ENCODE measurements at regions not wholly inside any gene's neighbourhood (a gene's known extent, or its start where the extent isn't known, plus 50 kb on each side); places are given as distances from the start of the nearest gene placed in this dataset.

- TF ChIP-seq EP300 (IDR thresholded peaks at IDR 0.05; ENCODE audit: low read depth) (no peak), CTCF (IDR thresholded peaks at IDR 0.05) (no peak), POLR2A (IDR thresholded peaks at IDR 0.05) (no peak), POLR2AphosphoS5 (IDR thresholded peaks at IDR 0.05) (no peak)
- H3K27ac ChIP-seq, result no peak overlapping the region
- WGBS, 2 donors (ENCODE audit: low coverage in 1 of 2), result 83 to 86% methylated on average over 1 of the region's 1 CpG
- no peaks in the 10 kb centered on the region for H3K4me1 ChIP-seq
- no peaks in the 10 kb centered on the region for H3K9me3 ChIP-seq
- in situ Hi-C loops (cut with MboI; ENCODE audit: low pct_ligation_motif_present in 1 of 4, low pct_unique_long_range_greater_than_20kb in 1 of 4, low sequenced_read_pairs in 3 of 4), result no loop called here
- no peak for DNase-seq
- H3K36me3 ChIP-seq, result no peaks in the 10 kb centered on the region
- H3K4me3 ChIP-seq, result no peak overlapping the region
- intact Hi-C loops (cut with DNase I; ENCODE audit: low total_unique reads), result no loop called here
- no peaks in the 10 kb centered on the region for H3K27me3 ChIP-seq
Observed at GRCh38 chr12:87140262-87140661, 884.1 kb upstream of the MGAT4C start.

- in situ Hi-C loops (cut with MboI; ENCODE audit: low pct_ligation_motif_present in 1 of 4, low pct_unique_long_range_greater_than_20kb in 1 of 4, low sequenced_read_pairs in 3 of 4) (no loop called here), intact Hi-C loops (cut with DNase I; ENCODE audit: low total_unique reads) (no loop called here)
- H3K4me3 ChIP-seq, result no peak overlapping the region
- no peak overlapping the region for H3K27ac ChIP-seq
- H3K36me3 ChIP-seq, result no peaks in the 10 kb centered on the region
- H3K4me1 ChIP-seq, result no peaks in the 10 kb centered on the region
- TF ChIP-seq POLR2A (IDR thresholded peaks at IDR 0.05) (no peak), EP300 (IDR thresholded peaks at IDR 0.05; ENCODE audit: low read depth) (no peak), CTCF (IDR thresholded peaks at IDR 0.05) (no peak), POLR2AphosphoS5 (IDR thresholded peaks at IDR 0.05) (no peak)
- no peak for DNase-seq
- no peaks in the 10 kb centered on the region for H3K27me3 ChIP-seq
- no peaks in the 10 kb centered on the region for H3K9me3 ChIP-seq
Observed at GRCh38 chr12:87137220-87137619, 881.0 kb upstream of the MGAT4C start.

- no peak overlapping the region for H3K4me3 ChIP-seq
- no peaks in the 10 kb centered on the region for H3K9me3 ChIP-seq
- whole genome bisulfite sequencing, 2 donors (ENCODE audit: low coverage in 1 of 2), result 47 to 48% methylated on average over 2 of the region's 2 CpGs
- no peaks in the 10 kb centered on the region for H3K36me3 ChIP-seq
- H3K27me3 ChIP-seq, result no peaks in the 10 kb centered on the region
- H3K27ac ChIP-seq, result no peak overlapping the region
- TF ChIP-seq EP300 (IDR thresholded peaks at IDR 0.05; ENCODE audit: low read depth), result no peak
- TF ChIP-seq POLR2A (IDR thresholded peaks at IDR 0.05), result no peak
- TF ChIP-seq POLR2AphosphoS5 (IDR thresholded peaks at IDR 0.05), result no peak
- no peak for TF ChIP-seq CTCF (IDR thresholded peaks at IDR 0.05)
- DNase-seq, result no peak
- H3K4me1 ChIP-seq, result no peaks in the 10 kb centered on the region
- intact Hi-C loops (cut with DNase I; ENCODE audit: low total_unique reads), result no loop called here
- in situ Hi-C loops (cut with MboI; ENCODE audit: low pct_ligation_motif_present in 1 of 4, low pct_unique_long_range_greater_than_20kb in 1 of 4, low sequenced_read_pairs in 3 of 4), result no loop called here
Observed at GRCh38 chr12:87136330-87136976, 880.3 kb upstream of the MGAT4C start.

- Histone ChIP-seq H3K27ac (no peak overlapping the region), H3K4me3 (no peak overlapping the region), H3K4me1 (no peaks in the 10 kb centered on the region), H3K9me3 (no peaks in the 10 kb centered on the region), H3K36me3 (no peaks in the 10 kb centered on the region), H3K27me3 (no peaks in the 10 kb centered on the region)
- TF ChIP-seq CTCF (IDR thresholded peaks at IDR 0.05), result no peak
- no peak for TF ChIP-seq POLR2AphosphoS5 (IDR thresholded peaks at IDR 0.05)
- no peak for TF ChIP-seq POLR2A (IDR thresholded peaks at IDR 0.05)
- no peak for TF ChIP-seq EP300 (IDR thresholded peaks at IDR 0.05; ENCODE audit: low read depth)
- no peak for DNase-seq
- in situ Hi-C loops (cut with MboI; ENCODE audit: low pct_ligation_motif_present in 1 of 4, low pct_unique_long_range_greater_than_20kb in 1 of 4, low sequenced_read_pairs in 3 of 4), result no loop called here
- intact Hi-C loops (cut with DNase I; ENCODE audit: low total_unique reads), result no loop called here
Observed at GRCh38 chr12:87127272-87127671, 871.1 kb upstream of the MGAT4C start.

All from transverse colon (tissue), 4 donors.